ENCODE measurements at regions not wholly inside any gene's neighbourhood (a gene's known extent, or its start where the extent isn't known, plus 50 kb on each side); places are given as distances from the start of the nearest gene placed in this dataset.

DNA sequence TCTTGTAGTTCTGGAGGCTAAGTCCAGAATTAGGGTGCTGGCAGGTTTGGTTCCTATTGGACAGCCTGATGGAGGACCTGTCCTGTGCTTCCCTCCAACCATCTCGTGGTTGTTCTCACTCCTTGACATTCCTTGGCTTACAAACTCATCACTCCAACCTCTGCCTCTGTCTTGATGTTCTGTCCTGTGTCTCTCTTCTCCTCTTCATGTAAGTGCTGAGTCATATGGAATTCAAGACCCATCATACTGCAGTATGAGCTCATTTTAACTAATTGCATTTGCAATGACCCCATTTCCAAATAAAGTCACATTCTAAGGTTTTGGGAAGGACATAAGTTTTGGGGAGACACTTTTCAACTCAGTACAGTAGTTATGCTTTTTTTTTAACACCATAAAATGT lies 374.7 kb downstream of the TRIB2 start:
- no peaks in the 10 kb centered on the region for H3K27me3 ChIP-seq (ENCODE audit: control insufficient read depth, insufficient read depth, low read length)
- no peaks in the 10 kb centered on the region for H3K36me3 ChIP-seq (ENCODE audit: control insufficient read depth, insufficient read depth, low read length)
- no peak overlapping the region for H3K27ac ChIP-seq (ENCODE audit: low read depth, low read length)
- no peaks in the 10 kb centered on the region for H3K9me3 ChIP-seq (ENCODE audit: control insufficient read depth, insufficient read depth, low read length)
- no peak for DNase-seq (ENCODE audit: low read depth in 4 of 6, low spot score in 6 of 6)
- no peaks in the 10 kb centered on the region for H3K4me1 ChIP-seq (ENCODE audit: control insufficient read depth, insufficient read depth, low read length)
- WGBS (ENCODE audit: insufficient coverage): 60% methylated on average over 1 of the region's 1 CpG
- H3K4me3 ChIP-seq (ENCODE audit: low read depth, low read length): no peak overlapping the region

DNA sequence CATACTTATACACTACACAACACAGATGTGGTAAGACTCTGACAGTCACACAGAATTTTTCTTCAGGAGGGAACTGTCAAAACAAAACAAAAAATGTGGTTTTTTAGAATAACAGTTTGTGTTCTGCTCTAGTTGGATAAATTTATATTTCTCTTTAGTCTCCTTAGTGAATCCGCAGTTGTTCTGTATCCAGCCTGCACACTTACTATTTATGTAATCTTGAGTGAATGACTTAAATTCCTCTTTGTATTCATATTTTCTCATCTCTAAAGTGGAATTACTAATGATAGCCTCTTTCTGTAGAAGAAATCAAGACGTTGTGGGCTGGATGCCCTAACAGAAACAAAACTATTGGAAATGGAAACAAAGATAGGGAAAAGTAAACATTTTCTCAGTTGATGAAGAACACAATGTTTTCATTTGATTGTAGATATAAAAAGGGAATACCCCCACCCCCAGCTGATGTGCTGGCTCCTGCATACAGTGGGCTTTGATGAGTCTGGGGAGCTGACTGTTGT lies 375.2 kb downstream of the TRIB2 start:
- H3K4me1 ChIP-seq (ENCODE audit: control insufficient read depth, insufficient read depth, low read length): no peaks in the 10 kb centered on the region
- no peaks in the 10 kb centered on the region for H3K27me3 ChIP-seq (ENCODE audit: control insufficient read depth, insufficient read depth, low read length)
- no peak overlapping the region for H3K27ac ChIP-seq (ENCODE audit: low read depth, low read length)
- peak in 1 of 6 donors; percentile 24 for DNase-seq (ENCODE audit: low read depth in 4 of 6, low spot score in 6 of 6)
- no peaks in the 10 kb centered on the region for H3K9me3 ChIP-seq (ENCODE audit: control insufficient read depth, insufficient read depth, low read length)
- no peaks in the 10 kb centered on the region for H3K36me3 ChIP-seq (ENCODE audit: control insufficient read depth, insufficient read depth, low read length)
- H3K4me3 ChIP-seq (ENCODE audit: low read depth, low read length): no peak overlapping the region
- no CpG with 5 or more reads among the region's 2 CpGs for WGBS (ENCODE audit: insufficient coverage)

DNA sequence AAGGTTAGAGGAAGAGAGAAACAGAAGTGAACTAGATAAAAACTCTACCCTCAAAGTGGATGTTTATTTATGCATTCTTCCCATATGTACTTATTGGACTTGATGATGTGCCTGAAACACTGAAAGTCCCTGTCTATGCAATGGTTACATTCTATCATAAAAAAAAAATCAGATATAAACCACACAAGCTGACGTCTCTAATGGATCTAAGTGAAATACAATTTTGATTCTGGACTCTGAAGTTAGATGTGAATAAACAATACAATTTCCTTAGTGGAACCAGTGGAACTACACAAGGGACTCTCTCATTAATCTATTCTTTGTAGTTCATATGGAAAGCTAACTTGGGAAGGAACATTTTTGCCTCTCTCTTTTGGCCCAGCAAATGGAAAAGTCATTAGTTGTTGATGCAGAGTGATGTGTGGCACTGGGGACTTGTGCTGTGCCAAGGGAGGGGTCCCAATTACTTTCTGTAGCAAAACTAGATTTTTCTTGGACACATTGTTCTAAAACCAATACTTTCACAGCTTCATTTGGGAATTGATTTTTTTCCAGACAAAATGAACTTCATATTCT lies 376.8 kb downstream of the TRIB2 start:
- no peaks in the 10 kb centered on the region for H3K9me3 ChIP-seq (ENCODE audit: control insufficient read depth, insufficient read depth, low read length)
- no peaks in the 10 kb centered on the region for H3K27me3 ChIP-seq (ENCODE audit: control insufficient read depth, insufficient read depth, low read length)
- no peaks in the 10 kb centered on the region for H3K36me3 ChIP-seq (ENCODE audit: control insufficient read depth, insufficient read depth, low read length)
- H3K27ac ChIP-seq (ENCODE audit: low read depth, low read length): no peak overlapping the region
- no peaks in the 10 kb centered on the region for H3K4me1 ChIP-seq (ENCODE audit: control insufficient read depth, insufficient read depth, low read length)
- H3K4me3 ChIP-seq (ENCODE audit: low read depth, low read length): no peak overlapping the region
- DNase-seq (ENCODE audit: low read depth in 4 of 6, low spot score in 6 of 6): peak in 1 of 6 donors; percentile 17
- WGBS (ENCODE audit: insufficient coverage): no CpG with 5 or more reads among the region's 1 CpG

DNA sequence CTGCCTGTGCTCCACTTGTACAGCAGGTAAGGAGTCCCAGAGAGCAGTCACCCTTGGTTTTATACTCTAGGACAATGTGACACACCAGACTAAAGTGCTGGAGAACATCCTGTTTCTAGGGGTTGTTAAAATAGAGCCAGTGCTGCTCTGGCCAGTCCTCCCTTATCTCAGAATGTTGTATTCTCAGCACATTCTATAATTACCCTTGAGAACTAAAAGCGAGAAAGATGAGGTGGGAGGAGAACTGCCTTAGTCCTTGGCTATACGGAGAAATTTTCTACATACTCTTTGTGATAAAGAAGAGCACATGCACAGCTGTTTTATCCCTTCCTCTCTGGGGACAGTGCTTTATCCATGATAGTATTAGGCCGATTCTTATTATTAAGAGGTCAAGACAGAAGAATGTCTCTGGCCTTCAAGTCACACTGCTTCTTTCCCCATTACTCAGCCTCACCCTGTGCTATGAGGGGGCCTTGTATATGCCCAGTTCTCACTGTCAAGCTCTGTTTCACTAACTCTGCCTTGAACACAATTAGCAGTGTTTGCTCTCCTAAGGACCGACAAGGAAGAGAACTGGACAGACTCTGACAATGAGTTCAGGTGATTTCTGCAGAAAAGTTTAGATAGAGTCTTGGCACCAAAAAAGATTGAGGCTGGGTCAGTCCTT lies 385.8 kb downstream of the TRIB2 start:
- Histone ChIP-seq H3K4me3 (ENCODE audit: low read depth, low read length) (no peak overlapping the region), H3K27ac (ENCODE audit: low read depth, low read length) (no peak overlapping the region), H3K27me3 (ENCODE audit: control insufficient read depth, insufficient read depth, low read length) (no peaks in the 10 kb centered on the region), H3K9me3 (ENCODE audit: control insufficient read depth, insufficient read depth, low read length) (no peaks in the 10 kb centered on the region), H3K36me3 (ENCODE audit: control insufficient read depth, insufficient read depth, low read length) (no peaks in the 10 kb centered on the region), H3K4me1 (ENCODE audit: control insufficient read depth, insufficient read depth, low read length) (no peaks in the 10 kb centered on the region)
- 100% methylated on average over 1 of the region's 4 CpGs for WGBS (ENCODE audit: insufficient coverage)
- no peak for DNase-seq (ENCODE audit: low read depth in 4 of 6, low spot score in 6 of 6)

DNA sequence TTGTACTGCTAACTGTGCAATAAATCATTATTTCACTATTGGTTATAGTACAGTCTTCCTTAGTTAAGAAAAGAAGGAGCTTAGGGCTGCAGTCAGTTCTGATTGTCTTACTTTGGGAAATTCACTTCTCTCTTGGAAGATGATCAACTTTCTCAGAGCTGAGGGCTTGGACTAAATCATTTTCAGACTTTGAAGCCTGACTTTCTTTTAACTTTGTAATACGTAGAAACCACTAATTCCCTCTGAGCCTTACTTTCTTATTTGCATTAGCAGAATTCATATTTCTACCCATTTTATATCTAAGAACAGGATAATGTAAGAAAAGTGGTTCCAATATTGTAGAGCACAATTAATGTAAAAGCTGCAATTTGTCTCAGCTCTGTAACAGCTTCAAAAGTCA lies 386.4 kb downstream of the TRIB2 start:
- no CpG with 5 or more reads among the region's 1 CpG for WGBS (ENCODE audit: insufficient coverage)
- H3K36me3 ChIP-seq (ENCODE audit: control insufficient read depth, insufficient read depth, low read length): no peaks in the 10 kb centered on the region
- no peak overlapping the region for H3K27ac ChIP-seq (ENCODE audit: low read depth, low read length)
- no peaks in the 10 kb centered on the region for H3K9me3 ChIP-seq (ENCODE audit: control insufficient read depth, insufficient read depth, low read length)
- no peak overlapping the region for H3K4me3 ChIP-seq (ENCODE audit: low read depth, low read length)
- no peaks in the 10 kb centered on the region for H3K4me1 ChIP-seq (ENCODE audit: control insufficient read depth, insufficient read depth, low read length)
- no peak for DNase-seq (ENCODE audit: low read depth in 4 of 6, low spot score in 6 of 6)
- no peaks in the 10 kb centered on the region for H3K27me3 ChIP-seq (ENCODE audit: control insufficient read depth, insufficient read depth, low read length)

DNA sequence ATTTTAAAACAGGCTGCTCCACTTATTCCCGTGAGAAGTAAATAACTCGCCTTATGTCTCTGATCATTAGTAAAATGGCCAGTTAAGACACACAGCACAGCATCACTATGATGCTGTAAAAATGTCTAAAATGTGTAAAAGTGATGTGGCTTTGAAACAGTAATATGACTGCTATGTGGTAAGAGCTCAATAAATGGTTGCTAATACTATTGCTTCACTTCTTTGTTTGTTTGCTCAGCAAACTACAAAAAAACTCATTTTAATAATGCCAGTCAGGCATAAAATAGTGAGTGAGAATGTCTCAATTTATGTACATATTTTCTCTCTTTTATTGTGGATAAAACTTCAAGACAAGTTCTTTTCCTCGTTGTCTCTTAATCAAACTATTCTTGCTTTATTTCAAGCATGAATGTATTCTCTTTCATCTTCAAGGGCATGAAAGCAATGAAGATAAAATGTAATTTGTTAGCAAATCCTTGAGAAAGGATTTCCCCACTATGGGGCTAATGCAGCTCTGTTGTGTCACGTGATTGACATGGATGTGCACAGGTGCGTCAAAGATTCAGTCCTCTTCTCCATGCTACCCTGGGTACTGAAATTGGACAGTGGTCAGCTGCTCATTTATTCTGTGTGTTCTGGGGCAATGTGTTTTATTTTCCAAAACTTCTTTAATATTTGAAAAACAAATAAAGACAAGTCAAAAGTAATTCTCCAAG lies 387.2 kb downstream of the TRIB2 start:
- H3K36me3 ChIP-seq (ENCODE audit: control insufficient read depth, insufficient read depth, low read length): no peaks in the 10 kb centered on the region
- no peaks in the 10 kb centered on the region for H3K9me3 ChIP-seq (ENCODE audit: control insufficient read depth, insufficient read depth, low read length)
- H3K4me3 ChIP-seq (ENCODE audit: low read depth, low read length): no peak overlapping the region
- no peaks in the 10 kb centered on the region for H3K4me1 ChIP-seq (ENCODE audit: control insufficient read depth, insufficient read depth, low read length)
- H3K27ac ChIP-seq (ENCODE audit: low read depth, low read length): no peak overlapping the region
- 76% methylated on average over 2 of the region's 5 CpGs for WGBS (ENCODE audit: insufficient coverage)
- H3K27me3 ChIP-seq (ENCODE audit: control insufficient read depth, insufficient read depth, low read length): no peaks in the 10 kb centered on the region
- no peak for DNase-seq (ENCODE audit: low read depth in 4 of 6, low spot score in 6 of 6)

DNA sequence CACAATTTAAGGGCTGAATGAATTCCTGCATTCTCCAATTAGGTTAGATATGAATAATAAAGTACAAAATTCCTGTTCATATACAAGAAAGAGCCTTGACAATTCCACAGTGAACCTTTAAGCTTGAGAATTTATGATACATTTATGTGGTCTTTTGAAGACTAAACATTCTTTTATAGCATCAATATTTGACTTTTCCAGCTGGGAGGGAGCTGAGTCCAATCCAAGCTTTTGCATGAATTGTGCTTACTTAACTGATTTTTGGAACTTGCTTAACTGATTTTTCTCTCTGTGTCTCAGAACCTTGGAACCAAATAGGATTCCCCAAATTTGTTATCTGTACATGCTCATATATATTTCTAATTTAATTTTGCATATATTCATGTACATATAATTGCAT lies 388.0 kb downstream of the TRIB2 start:
- Histone ChIP-seq H3K9me3 (ENCODE audit: control insufficient read depth, insufficient read depth, low read length) (no peaks in the 10 kb centered on the region), H3K27me3 (ENCODE audit: control insufficient read depth, insufficient read depth, low read length) (no peaks in the 10 kb centered on the region), H3K36me3 (ENCODE audit: control insufficient read depth, insufficient read depth, low read length) (no peaks in the 10 kb centered on the region), H3K4me1 (ENCODE audit: control insufficient read depth, insufficient read depth, low read length) (no peaks in the 10 kb centered on the region), H3K4me3 (ENCODE audit: low read depth, low read length) (no peak overlapping the region), H3K27ac (ENCODE audit: low read depth, low read length) (no peak overlapping the region)
- DNase-seq (ENCODE audit: low read depth in 4 of 6, low spot score in 6 of 6): peak in 1 of 6 donors; percentile 30

DNA sequence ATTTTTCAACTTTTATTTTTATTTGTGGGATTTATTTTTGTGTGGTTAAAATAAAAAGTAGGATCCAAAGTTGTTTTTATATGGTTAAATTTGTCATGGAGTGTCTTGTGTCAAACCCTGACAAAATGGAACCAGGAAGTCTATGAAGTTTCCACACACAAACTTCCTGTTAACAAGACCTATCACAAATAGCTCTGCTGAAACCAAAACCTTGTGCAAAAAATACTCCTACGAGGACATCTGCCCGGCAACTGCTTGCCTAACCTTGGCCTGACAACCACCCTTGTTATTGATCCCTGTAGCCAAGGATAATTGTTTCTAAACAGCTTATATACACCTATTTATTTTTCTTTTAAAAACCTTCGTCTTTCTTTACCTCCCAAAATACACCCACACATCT lies 389.6 kb downstream of the TRIB2 start:
- Histone ChIP-seq H3K27me3 (ENCODE audit: control insufficient read depth, insufficient read depth, low read length) (no peaks in the 10 kb centered on the region), H3K4me3 (ENCODE audit: low read depth, low read length) (no peak overlapping the region), H3K9me3 (ENCODE audit: control insufficient read depth, insufficient read depth, low read length) (no peaks in the 10 kb centered on the region), H3K4me1 (ENCODE audit: control insufficient read depth, insufficient read depth, low read length) (no peaks in the 10 kb centered on the region), H3K36me3 (ENCODE audit: control insufficient read depth, insufficient read depth, low read length) (no peaks in the 10 kb centered on the region), H3K27ac (ENCODE audit: low read depth, low read length) (no peak overlapping the region)
- WGBS (ENCODE audit: insufficient coverage): 92% methylated on average over 2 of the region's 3 CpGs
- DNase-seq (ENCODE audit: low read depth in 4 of 6, low spot score in 6 of 6): no peak

DNA sequence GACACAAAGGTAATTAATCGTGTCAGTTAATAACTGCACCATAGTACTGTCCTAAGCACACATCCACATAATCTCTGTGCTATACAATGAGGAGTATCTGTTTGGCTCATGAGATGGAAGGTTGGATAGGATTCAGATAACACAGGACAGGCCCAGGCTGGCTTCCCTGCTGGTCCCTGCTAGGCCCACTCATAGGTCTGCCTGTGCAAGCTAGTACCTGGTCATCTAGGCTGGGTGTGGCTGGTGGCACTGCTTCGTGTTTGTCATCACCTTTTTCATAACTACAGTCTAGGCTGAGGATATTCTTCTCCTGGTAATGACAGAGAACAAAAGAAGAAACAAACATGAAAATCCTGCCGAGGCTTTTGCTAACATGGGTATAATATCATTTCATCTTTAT lies 392.8 kb downstream of the TRIB2 start:
- no CpG with 5 or more reads among the region's 3 CpGs for WGBS (ENCODE audit: insufficient coverage)
- H3K4me3 ChIP-seq (ENCODE audit: low read depth, low read length): no peak overlapping the region
- no peaks in the 10 kb centered on the region for H3K36me3 ChIP-seq (ENCODE audit: control insufficient read depth, insufficient read depth, low read length)
- DNase-seq (ENCODE audit: low read depth in 4 of 6, low spot score in 6 of 6): no peak
- no peak overlapping the region for H3K27ac ChIP-seq (ENCODE audit: low read depth, low read length)
- H3K4me1 ChIP-seq (ENCODE audit: control insufficient read depth, insufficient read depth, low read length): no peaks in the 10 kb centered on the region
- H3K27me3 ChIP-seq (ENCODE audit: control insufficient read depth, insufficient read depth, low read length): no peaks in the 10 kb centered on the region
- H3K9me3 ChIP-seq (ENCODE audit: control insufficient read depth, insufficient read depth, low read length): no peaks in the 10 kb centered on the region

DNA sequence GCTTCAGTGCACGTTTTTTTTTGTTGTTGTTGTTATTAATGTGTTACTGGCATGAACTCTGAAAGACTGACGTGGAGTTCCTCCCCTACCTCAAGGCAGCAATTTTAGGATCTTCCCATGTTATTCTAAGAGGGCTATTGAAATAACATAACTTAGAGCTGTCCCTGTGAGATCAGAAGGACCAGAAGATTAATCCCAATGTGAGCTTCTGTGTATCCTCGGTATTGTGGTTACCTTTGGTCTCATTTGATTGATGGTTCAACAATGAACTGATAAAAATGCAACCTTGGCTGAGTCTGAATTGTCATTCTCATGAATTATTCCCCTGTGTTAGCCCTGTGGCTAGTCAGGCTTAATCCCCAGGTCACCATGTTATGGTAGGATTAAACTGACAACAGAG lies 394.1 kb downstream of the TRIB2 start:
- H3K36me3 ChIP-seq (ENCODE audit: control insufficient read depth, insufficient read depth, low read length): no peaks in the 10 kb centered on the region
- DNase-seq (ENCODE audit: low read depth in 4 of 6, low spot score in 6 of 6): no peak
- H3K27me3 ChIP-seq (ENCODE audit: control insufficient read depth, insufficient read depth, low read length): no peaks in the 10 kb centered on the region
- H3K9me3 ChIP-seq (ENCODE audit: control insufficient read depth, insufficient read depth, low read length): no peaks in the 10 kb centered on the region
- no peak overlapping the region for H3K27ac ChIP-seq (ENCODE audit: low read depth, low read length)
- H3K4me1 ChIP-seq (ENCODE audit: control insufficient read depth, insufficient read depth, low read length): no peaks in the 10 kb centered on the region
- no peak overlapping the region for H3K4me3 ChIP-seq (ENCODE audit: low read depth, low read length)
- 33% methylated on average over 1 of the region's 3 CpGs for WGBS (ENCODE audit: insufficient coverage)

All from spinal cord (tissue), 9 donors.